GM19025 (cell line): ENCODE measurements at regions not wholly inside any gene's neighbourhood (a gene's known extent, or its start where the extent isn't known, plus 50 kb on each side); places are given as distances from the start of the nearest gene placed in this dataset.

Experiments
- ATAC-seq: cut with Tn5 transposase; IDR thresholded peaks from one replicate; pipeline ENCODE4 v1.9.1; 2021; ENCODE audit warnings: mild to moderate bottlenecking, low read depth, moderate library complexity; ENCODE audit not compliant: unreplicated experiment

GRCh38 chr21:14870853-14871149, 194.0 kb downstream of the NRIP1 start:
- no peak for ATAC-seq

GRCh38 chr21:14869984-14870852, 194.6 kb downstream of the NRIP1 start:
- peak; percentile 49 for ATAC-seq

GRCh38 chr21:14866859-14867765, 197.7 kb downstream of the NRIP1 start:
- ATAC-seq = no peak

GRCh38 chr21:14864211-14865021, 200.4 kb downstream of the NRIP1 start:
- ATAC-seq = peak; percentile 58

- ATAC-seq = no peak
Observed at GRCh38 chr21:14863745-14864210, 201.0 kb downstream of the NRIP1 start.

GRCh38 chr21:14862794-14863720, 201.7 kb downstream of the NRIP1 start:
- ATAC-seq = no peak

GRCh38 chr21:14858311-14858710, 206.5 kb downstream of the NRIP1 start:
- ATAC-seq = no peak

GRCh38 chr21:14857529-14857928, 207.3 kb downstream of the NRIP1 start:
- no peak for ATAC-seq

- ATAC-seq = no peak
Observed at GRCh38 chr21:14850394-14850793, 214.4 kb downstream of the NRIP1 start.

- no peak for ATAC-seq
Observed at GRCh38 chr21:14846621-14847020, 218.2 kb downstream of the NRIP1 start.

GRCh38 chr21:14844001-14844400, 220.8 kb downstream of the NRIP1 start:
- ATAC-seq = no peak

GRCh38 chr21:14842601-14843000, 222.2 kb downstream of the NRIP1 start:
- ATAC-seq = no peak

GRCh38 chr21:14841511-14842472, 223.0 kb downstream of the NRIP1 start:
- ATAC-seq = no peak

GRCh38 chr21:14838400-14838799, 226.4 kb downstream of the NRIP1 start:
- ATAC-seq = no peak

GRCh38 chr21:14836950-14837349, 227.8 kb downstream of the NRIP1 start:
- no peak for ATAC-seq

GRCh38 chr21:14833666-14834351, 231.0 kb downstream of the NRIP1 start:
- ATAC-seq = no peak

- ATAC-seq = no peak
Observed at GRCh38 chr21:14833241-14833640, 231.6 kb downstream of the NRIP1 start.

GRCh38 chr21:14830307-14830706, 234.5 kb downstream of the NRIP1 start:
- no peak for ATAC-seq
